ENCODE measurements at regions not wholly inside any gene's neighbourhood (a gene's known extent, or its start where the extent isn't known, plus 50 kb on each side); places are given as distances from the start of the nearest gene placed in this dataset.

GRCh38 chr3:30181178-30181465, 425.3 kb upstream of the TGFBR2 start:
- no peak for DNase-seq (ENCODE audit: low spot score)
- intact Hi-C loops (cut with DNase I): no loop called here
- TF ChIP-seq POLR2A (IDR thresholded peaks at IDR 0.05): no peak
- no peak for TF ChIP-seq POLR2AphosphoS5 (IDR thresholded peaks at IDR 0.05)
- TF ChIP-seq, protein P1, sequence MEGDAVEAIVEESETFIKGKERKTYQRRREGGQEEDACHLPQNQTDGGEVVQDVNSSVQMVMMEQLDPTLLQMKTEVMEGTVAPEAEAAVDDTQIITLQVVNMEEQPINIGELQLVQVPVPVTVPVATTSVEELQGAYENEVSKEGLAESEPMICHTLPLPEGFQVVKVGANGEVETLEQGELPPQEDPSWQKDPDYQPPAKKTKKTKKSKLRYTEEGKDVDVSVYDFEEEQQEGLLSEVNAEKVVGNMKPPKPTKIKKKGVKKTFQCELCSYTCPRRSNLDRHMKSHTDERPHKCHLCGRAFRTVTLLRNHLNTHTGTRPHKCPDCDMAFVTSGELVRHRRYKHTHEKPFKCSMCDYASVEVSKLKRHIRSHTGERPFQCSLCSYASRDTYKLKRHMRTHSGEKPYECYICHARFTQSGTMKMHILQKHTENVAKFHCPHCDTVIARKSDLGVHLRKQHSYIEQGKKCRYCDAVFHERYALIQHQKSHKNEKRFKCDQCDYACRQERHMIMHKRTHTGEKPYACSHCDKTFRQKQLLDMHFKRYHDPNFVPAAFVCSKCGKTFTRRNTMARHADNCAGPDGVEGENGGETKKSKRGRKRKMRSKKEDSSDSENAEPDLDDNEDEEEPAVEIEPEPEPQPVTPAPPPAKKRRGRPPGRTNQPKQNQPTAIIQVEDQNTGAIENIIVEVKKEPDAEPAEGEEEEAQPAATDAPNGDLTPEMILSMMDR (IDR thresholded peaks at IDR 0.05): no peak

GRCh38 chr3:30181581-30181980, 424.8 kb upstream of the TGFBR2 start:
- no peak for DNase-seq (ENCODE audit: low spot score)
- intact Hi-C loops (cut with DNase I): no loop called here
- Histone ChIP-seq H3K27me3 (replicated peaks; ENCODE audit: insufficient read depth) (no peaks in the 10 kb centered on the region), H3K36me3 (no peaks in the 10 kb centered on the region), H3K4me3 (no peak overlapping the region), H3K27ac (no peak overlapping the region), H3K9me3 (no peaks in the 10 kb centered on the region), H3K4me1 (replicated peaks) (no peaks in the 10 kb centered on the region)
- TF ChIP-seq, protein P1 (IDR thresholded peaks at IDR 0.05): no peak
- no peak for TF ChIP-seq POLR2A (IDR thresholded peaks at IDR 0.05)
- TF ChIP-seq POLR2AphosphoS5 (IDR thresholded peaks at IDR 0.05): no peak

More at GRCh38 chr3:30181178-30181465, 425.3 kb upstream of the TGFBR2 start:
- 79% methylated on average over 1 of the region's 1 CpG for WGBS
- Histone ChIP-seq H3K4me3 (no peak overlapping the region), H3K36me3 (no peaks in the 10 kb centered on the region), H3K27ac (no peak overlapping the region), H3K4me1 (replicated peaks) (no peaks in the 10 kb centered on the region), H3K27me3 (replicated peaks; ENCODE audit: insufficient read depth) (no peaks in the 10 kb centered on the region), H3K9me3 (no peaks in the 10 kb centered on the region)

DNA sequence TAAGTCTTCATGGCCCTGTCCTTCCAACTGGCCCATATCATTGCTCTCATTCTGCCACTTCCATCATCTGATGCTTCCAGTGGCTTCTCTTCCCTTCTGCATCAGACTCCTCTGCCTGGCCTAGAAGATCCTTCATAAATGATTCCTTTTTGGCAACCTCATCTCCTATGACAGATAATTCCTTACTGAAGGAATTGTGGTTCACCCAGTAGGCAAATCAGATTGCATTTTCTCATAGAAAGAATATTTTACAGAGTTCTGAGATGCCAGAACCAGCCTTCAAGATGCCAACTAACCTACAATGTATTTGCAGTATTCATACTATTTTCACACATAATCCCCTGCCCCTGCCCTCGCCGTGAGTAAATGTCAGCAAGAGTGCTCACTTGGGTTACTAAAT, 423.0 kb upstream of the TGFBR2 start:
- no peak for DNase-seq (ENCODE audit: low spot score)
- no peaks in the 10 kb centered on the region for H3K9me3 ChIP-seq
- no peak overlapping the region for H3K27ac ChIP-seq
- H3K4me3 ChIP-seq: no peak overlapping the region
- no peaks in the 10 kb centered on the region for H3K4me1 ChIP-seq (replicated peaks)
- TF ChIP-seq, protein P1 (IDR thresholded peaks at IDR 0.05): no peak
- no peak for TF ChIP-seq POLR2AphosphoS5 (IDR thresholded peaks at IDR 0.05)
- TF ChIP-seq POLR2A (IDR thresholded peaks at IDR 0.05): no peak
- H3K36me3 ChIP-seq: no peaks in the 10 kb centered on the region
- WGBS: 91% methylated on average over 2 of the region's 2 CpGs
- intact Hi-C loops (cut with DNase I): no loop called here
- H3K27me3 ChIP-seq (replicated peaks; ENCODE audit: insufficient read depth): no peaks in the 10 kb centered on the region

DNA sequence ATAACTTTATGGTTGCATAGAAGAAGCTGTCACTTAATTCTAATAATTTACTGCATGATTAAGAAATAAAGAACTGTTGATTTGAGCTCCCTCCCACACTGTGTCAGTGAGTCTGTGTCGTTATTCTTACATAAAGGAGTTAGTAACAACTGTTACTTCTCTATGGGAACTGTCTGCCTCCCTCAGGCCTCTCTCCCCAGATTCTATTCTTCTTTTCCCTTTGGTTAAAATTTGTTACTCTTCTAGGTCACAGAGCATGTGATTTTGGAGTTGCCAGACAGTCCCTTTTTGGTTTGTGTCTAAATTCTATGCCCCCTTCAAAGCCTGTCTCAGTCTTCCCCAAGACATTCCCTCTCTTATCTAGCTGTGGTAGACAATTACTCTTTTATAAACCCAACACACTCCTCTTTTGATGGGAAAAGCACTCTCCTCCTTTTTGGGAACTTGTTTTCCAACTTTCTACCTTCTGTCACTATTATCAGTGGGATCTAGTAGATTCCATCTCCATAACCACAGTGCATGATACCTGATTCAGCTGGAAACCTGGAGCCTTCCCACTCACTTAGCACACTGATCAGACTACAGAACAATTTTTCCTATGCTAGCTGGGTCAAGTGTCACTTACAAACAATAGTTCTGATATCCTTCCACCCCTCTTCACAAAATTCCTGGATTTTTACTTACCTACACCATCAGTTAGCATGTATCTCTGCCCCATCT, 422.1 kb upstream of the TGFBR2 start:
- Histone ChIP-seq H3K27ac (no peak overlapping the region), H3K4me1 (replicated peaks) (no peaks in the 10 kb centered on the region), H3K36me3 (no peaks in the 10 kb centered on the region), H3K9me3 (no peaks in the 10 kb centered on the region), H3K27me3 (replicated peaks; ENCODE audit: insufficient read depth) (no peaks in the 10 kb centered on the region), H3K4me3 (no peak overlapping the region)
- intact Hi-C loops (cut with DNase I): no loop called here
- 52% methylated on average over 1 of the region's 1 CpG for WGBS
- DNase-seq (ENCODE audit: low spot score): no peak
- TF ChIP-seq, protein P1 (IDR thresholded peaks at IDR 0.05): no peak
- TF ChIP-seq POLR2A (IDR thresholded peaks at IDR 0.05): no peak
- TF ChIP-seq POLR2AphosphoS5 (IDR thresholded peaks at IDR 0.05): no peak

DNA sequence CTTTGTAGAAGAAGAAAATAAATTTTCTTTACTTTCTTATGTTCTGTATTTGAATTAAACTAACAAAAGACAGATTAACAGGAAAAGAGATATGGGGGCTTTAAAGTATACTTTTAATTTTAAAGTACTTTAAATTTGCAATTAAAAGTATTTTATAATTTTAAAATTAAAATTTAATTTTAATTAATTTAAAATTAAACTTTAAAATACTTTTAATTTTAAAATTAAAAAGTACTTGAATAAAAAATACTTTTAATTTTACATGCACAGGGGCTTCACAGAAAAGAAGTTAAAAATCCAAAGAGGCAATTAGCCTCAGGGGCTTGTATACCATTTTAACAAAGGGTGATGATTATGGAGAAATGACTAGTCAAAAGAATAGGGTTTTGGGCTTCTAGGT, 420.5 kb upstream of the TGFBR2 start:
- TF ChIP-seq POLR2A (IDR thresholded peaks at IDR 0.05): no peak
- TF ChIP-seq POLR2AphosphoS5 (IDR thresholded peaks at IDR 0.05): no peak
- TF ChIP-seq, protein P1 (IDR thresholded peaks at IDR 0.05): no peak
- no peak overlapping the region for H3K4me3 ChIP-seq
- H3K27ac ChIP-seq: no peak overlapping the region
- DNase-seq (ENCODE audit: low spot score): no peak
- intact Hi-C loops (cut with DNase I): no loop called here
- no peaks in the 10 kb centered on the region for H3K9me3 ChIP-seq
- no peaks in the 10 kb centered on the region for H3K4me1 ChIP-seq (replicated peaks)
- no peaks in the 10 kb centered on the region for H3K36me3 ChIP-seq
- H3K27me3 ChIP-seq (replicated peaks; ENCODE audit: insufficient read depth): no peaks in the 10 kb centered on the region
